IPS-18a (cell line): ENCODE measurements at regions not wholly inside any gene's neighbourhood (a gene's known extent, or its start where the extent isn't known, plus 50 kb on each side); places are given as distances from the start of the nearest gene placed in this dataset.

Experiments used
- H3K27ac ChIP-seq: one replicate; pipeline ENCODE4 v1.5.1; 2013; ENCODE audit warnings: low read length
- H3K27me3 ChIP-seq: one replicate; pipeline ENCODE4 v1.6.1; 2013; ENCODE audit warnings: mild to moderate bottlenecking, low read length; ENCODE audit not compliant: control insufficient read depth, insufficient read depth
- H3K36me3 ChIP-seq: one replicate; pipeline ENCODE4 v1.6.1; 2013; ENCODE audit warnings: low read depth, low read length; ENCODE audit not compliant: control insufficient read depth
- H3K4me1 ChIP-seq: one replicate; pipeline ENCODE4 v1.6.1; 2013; ENCODE audit warnings: low read depth, low read length; ENCODE audit not compliant: control insufficient read depth
- H3K4me3 ChIP-seq: one replicate; pipeline ENCODE4 v1.5.1; 2013; ENCODE audit warnings: low read length
- H3K9ac ChIP-seq: one replicate; pipeline ENCODE4 v1.6.1; 2013; ENCODE audit warnings: mild to moderate bottlenecking, low read length, moderate library complexity
- H3K9me3 ChIP-seq: one replicate; pipeline ENCODE4 v1.6.1; 2013; ENCODE audit warnings: low read depth, low read length; ENCODE audit not compliant: control insufficient read depth

GRCh38 chrX:150219374-150220185 is 143.5 kb upstream of the MAMLD1 start:
- Histone ChIP-seq H3K9me3 (peaks cover 12% of the 10 kb centered on the region), H3K9ac (no peak overlapping the region), H3K4me3 (peak overlapping the region; percentile 11), H3K27me3 (peaks cover 38% of the 10 kb centered on the region), H3K36me3 (no peaks in the 10 kb centered on the region), H3K27ac (no peak overlapping the region), H3K4me1 (peaks cover 12% of the 10 kb centered on the region)

- Histone ChIP-seq H3K9me3 (peaks cover 18% of the 10 kb centered on the region), H3K9ac (no peak overlapping the region), H3K4me3 (no peak overlapping the region), H3K27ac (no peak overlapping the region), H3K36me3 (no peaks in the 10 kb centered on the region), H3K4me1 (peaks cover 17% of the 10 kb centered on the region), H3K27me3 (peaks cover 49% of the 10 kb centered on the region)
Measured at GRCh38 chrX:150223176-150224015, 139.7 kb upstream of the MAMLD1 start.

GRCh38 chrX:150224676-150225075 is 138.4 kb upstream of the MAMLD1 start:
- no peak overlapping the region for H3K9ac ChIP-seq
- peaks cover 45% of the 10 kb centered on the region for H3K27me3 ChIP-seq
- peaks cover 18% of the 10 kb centered on the region for H3K9me3 ChIP-seq
- peaks cover 14% of the 10 kb centered on the region for H3K4me1 ChIP-seq
- no peak overlapping the region for H3K4me3 ChIP-seq
- H3K36me3 ChIP-seq = no peaks in the 10 kb centered on the region
- H3K27ac ChIP-seq = no peak overlapping the region

- H3K27me3 ChIP-seq = peaks cover 45% of the 10 kb centered on the region
- no peaks in the 10 kb centered on the region for H3K36me3 ChIP-seq
- H3K9me3 ChIP-seq = peaks cover 18% of the 10 kb centered on the region
- peaks cover 8% of the 10 kb centered on the region for H3K4me1 ChIP-seq
- H3K27ac ChIP-seq = no peak overlapping the region
- H3K4me3 ChIP-seq = peak overlapping the region; percentile 31
- no peak overlapping the region for H3K9ac ChIP-seq
Measured at GRCh38 chrX:150225266-150225665, 137.9 kb upstream of the MAMLD1 start.

GRCh38 chrX:150225756-150226155 is 137.4 kb upstream of the MAMLD1 start:
- Histone ChIP-seq H3K4me1 (peaks cover 5% of the 10 kb centered on the region), H3K27me3 (peaks cover 40% of the 10 kb centered on the region), H3K27ac (no peak overlapping the region), H3K9ac (no peak overlapping the region), H3K4me3 (peak overlapping the region; percentile 31), H3K9me3 (peaks cover 18% of the 10 kb centered on the region), H3K36me3 (no peaks in the 10 kb centered on the region)

GRCh38 chrX:150226223-150226965 is 136.7 kb upstream of the MAMLD1 start:
- Histone ChIP-seq H3K9me3 (peaks cover 13% of the 10 kb centered on the region), H3K36me3 (no peaks in the 10 kb centered on the region), H3K4me3 (peak overlapping the region; percentile 31), H3K27ac (no peak overlapping the region), H3K27me3 (peaks cover 34% of the 10 kb centered on the region), H3K9ac (no peak overlapping the region), H3K4me1 (peaks cover 5% of the 10 kb centered on the region)

- H3K27ac ChIP-seq = no peak overlapping the region
- no peak overlapping the region for H3K4me3 ChIP-seq
- H3K36me3 ChIP-seq = no peaks in the 10 kb centered on the region
- no peak overlapping the region for H3K9ac ChIP-seq
- peaks cover 5% of the 10 kb centered on the region for H3K4me1 ChIP-seq
- H3K27me3 ChIP-seq = peaks cover 29% of the 10 kb centered on the region
- peaks cover 8% of the 10 kb centered on the region for H3K9me3 ChIP-seq
Measured at GRCh38 chrX:150227321-150227860, 135.7 kb upstream of the MAMLD1 start.

GRCh38 chrX:150227873-150228410 is 135.2 kb upstream of the MAMLD1 start:
- no peaks in the 10 kb centered on the region for H3K36me3 ChIP-seq
- peaks cover 11% of the 10 kb centered on the region for H3K9me3 ChIP-seq
- no peak overlapping the region for H3K9ac ChIP-seq
- peaks cover 5% of the 10 kb centered on the region for H3K4me1 ChIP-seq
- H3K27ac ChIP-seq = no peak overlapping the region
- H3K27me3 ChIP-seq = peaks cover 28% of the 10 kb centered on the region
- no peak overlapping the region for H3K4me3 ChIP-seq

- peaks cover 5% of the 10 kb centered on the region for H3K4me1 ChIP-seq
- H3K9ac ChIP-seq = no peak overlapping the region
- no peaks in the 10 kb centered on the region for H3K36me3 ChIP-seq
- H3K27me3 ChIP-seq = peaks cover 23% of the 10 kb centered on the region
- H3K4me3 ChIP-seq = no peak overlapping the region
- no peak overlapping the region for H3K27ac ChIP-seq
- H3K9me3 ChIP-seq = peaks cover 11% of the 10 kb centered on the region
Measured at GRCh38 chrX:150228431-150228830, 134.7 kb upstream of the MAMLD1 start.

- peaks cover 5% of the 10 kb centered on the region for H3K4me1 ChIP-seq
Measured at GRCh38 chrX:150229030-150229429, 134.1 kb upstream of the MAMLD1 start.

GRCh38 chrX:150229481-150229880 is 133.6 kb upstream of the MAMLD1 start:
- H3K27me3 ChIP-seq = peaks cover 17% of the 10 kb centered on the region
- no peaks in the 10 kb centered on the region for H3K36me3 ChIP-seq
- H3K9ac ChIP-seq = no peak overlapping the region
- peaks cover 14% of the 10 kb centered on the region for H3K9me3 ChIP-seq
- no peak overlapping the region for H3K4me3 ChIP-seq
- H3K27ac ChIP-seq = no peak overlapping the region
- peaks cover 5% of the 10 kb centered on the region for H3K4me1 ChIP-seq

More at GRCh38 chrX:150229030-150229429, 134.1 kb upstream of the MAMLD1 start:
- peaks cover 11% of the 10 kb centered on the region for H3K9me3 ChIP-seq
- H3K9ac ChIP-seq = no peak overlapping the region
- peaks cover 19% of the 10 kb centered on the region for H3K27me3 ChIP-seq
- H3K36me3 ChIP-seq = no peaks in the 10 kb centered on the region
- no peak overlapping the region for H3K4me3 ChIP-seq
- no peak overlapping the region for H3K27ac ChIP-seq
